Stimulated activated CD8-positive, alpha-beta memory T cell treated with anti-CD3 and anti-CD28 coated beads, Interleukin-15, amount 100 ng/mL, for 1 hour (primary cell): ENCODE measurements at regions not wholly inside any gene's neighbourhood (a gene's known extent, or its start where the extent isn't known, plus 50 kb on each side); places are given as distances from the start of the nearest gene placed in this dataset.

Experiments
- DNase-seq: peaks from one replicate; pipeline ENCODE4 v3.0.0-alpha.2; 2020; ENCODE audit warnings: low read depth

DNA sequence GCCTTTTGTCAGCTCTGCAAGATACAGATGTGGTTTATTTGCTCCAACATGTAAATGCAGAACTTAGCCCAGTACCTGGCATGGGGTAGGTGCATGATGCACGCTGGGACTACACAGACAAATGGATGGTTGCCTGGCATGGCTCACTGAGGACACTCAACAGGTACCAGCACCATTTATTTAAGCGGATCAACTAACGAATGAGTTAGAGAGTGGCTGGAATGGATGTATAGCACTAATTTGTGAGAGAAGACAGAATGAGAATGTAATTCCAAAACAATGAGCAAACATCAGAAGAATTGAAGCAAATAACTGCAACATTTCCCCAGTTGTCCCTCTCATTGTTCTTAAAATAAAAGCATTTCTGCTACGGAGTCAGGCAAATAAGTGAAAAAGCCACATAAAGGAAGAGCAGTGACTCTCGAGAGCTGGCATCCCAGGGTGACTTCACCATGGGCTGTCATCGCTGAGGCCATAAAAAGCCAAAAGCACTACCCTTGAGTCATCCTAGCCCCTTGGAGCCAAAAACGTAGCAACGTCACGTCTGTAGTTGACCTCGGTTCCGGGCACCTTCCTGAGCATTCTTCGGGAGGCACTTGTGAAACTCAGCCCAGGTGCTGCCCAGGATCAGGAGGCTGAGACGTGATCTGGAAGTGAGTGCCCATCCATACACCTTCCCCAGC lies 290.3 kb downstream of the NSG2 start:
- no peak for DNase-seq

DNA sequence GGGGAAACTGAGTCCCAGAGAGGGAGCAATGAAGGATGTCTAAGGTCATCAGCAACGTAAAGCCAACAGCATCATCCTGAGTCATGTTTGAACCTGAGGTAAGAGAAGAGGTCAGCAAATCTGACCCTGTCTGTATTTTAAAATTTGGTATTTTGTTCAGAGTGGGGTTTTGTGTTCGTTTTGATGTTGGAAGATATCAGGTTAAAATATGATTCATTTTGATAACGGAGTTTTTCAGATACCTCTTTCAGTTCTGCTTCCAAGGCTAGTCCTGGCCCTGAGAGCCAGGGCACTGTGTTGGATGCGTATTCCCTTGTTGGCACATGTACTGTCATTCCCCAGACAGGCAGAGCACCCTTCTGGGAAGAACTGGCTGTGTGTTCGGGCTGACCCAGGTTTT lies 291.0 kb downstream of the NSG2 start:
- no peak for DNase-seq

DNA sequence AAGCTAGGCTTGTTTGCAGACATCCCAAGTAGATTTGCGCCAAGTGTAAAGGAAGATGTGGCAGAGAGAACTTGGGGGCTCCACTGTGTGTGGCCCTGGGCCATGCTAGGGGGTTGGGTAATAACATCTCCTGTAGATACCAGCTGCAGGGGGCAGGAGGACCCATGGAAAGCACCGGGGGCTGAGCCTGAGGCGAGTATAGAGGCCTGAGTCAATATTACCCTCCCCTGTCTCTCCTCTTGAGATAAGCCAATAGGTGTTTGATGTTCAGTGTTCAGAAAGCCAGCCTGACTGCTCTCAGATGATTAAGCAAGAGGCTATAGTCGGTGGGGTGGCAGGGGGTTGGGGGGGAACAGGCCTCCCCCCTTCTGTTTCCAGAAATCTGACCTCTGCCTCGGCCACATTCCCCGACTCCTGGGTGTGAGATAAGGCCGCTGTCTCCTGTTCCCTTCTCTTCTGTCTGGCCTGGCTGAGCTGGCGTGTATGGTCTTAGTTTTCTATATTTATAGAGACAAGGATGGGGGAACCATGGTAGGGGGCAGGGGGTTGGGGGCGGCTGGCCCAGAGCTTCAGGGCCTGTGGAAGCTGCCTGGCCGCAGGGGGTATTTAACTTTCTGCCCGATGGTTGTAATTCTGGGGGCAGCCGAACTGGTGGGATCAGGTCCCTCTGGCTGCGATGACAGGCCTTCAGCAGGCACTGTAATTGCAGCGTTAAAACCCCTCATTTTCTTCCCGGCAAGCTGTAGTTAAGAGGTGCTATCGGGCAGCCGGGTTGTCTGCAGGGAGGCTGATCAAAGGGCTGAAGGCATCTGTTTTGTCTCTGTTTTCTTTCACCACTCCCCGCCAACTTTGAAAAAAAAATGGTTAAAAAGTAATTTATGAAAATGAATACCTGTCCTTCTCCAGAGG lies 292.0 kb downstream of the NSG2 start:
- DNase-seq, result no peak

DNA sequence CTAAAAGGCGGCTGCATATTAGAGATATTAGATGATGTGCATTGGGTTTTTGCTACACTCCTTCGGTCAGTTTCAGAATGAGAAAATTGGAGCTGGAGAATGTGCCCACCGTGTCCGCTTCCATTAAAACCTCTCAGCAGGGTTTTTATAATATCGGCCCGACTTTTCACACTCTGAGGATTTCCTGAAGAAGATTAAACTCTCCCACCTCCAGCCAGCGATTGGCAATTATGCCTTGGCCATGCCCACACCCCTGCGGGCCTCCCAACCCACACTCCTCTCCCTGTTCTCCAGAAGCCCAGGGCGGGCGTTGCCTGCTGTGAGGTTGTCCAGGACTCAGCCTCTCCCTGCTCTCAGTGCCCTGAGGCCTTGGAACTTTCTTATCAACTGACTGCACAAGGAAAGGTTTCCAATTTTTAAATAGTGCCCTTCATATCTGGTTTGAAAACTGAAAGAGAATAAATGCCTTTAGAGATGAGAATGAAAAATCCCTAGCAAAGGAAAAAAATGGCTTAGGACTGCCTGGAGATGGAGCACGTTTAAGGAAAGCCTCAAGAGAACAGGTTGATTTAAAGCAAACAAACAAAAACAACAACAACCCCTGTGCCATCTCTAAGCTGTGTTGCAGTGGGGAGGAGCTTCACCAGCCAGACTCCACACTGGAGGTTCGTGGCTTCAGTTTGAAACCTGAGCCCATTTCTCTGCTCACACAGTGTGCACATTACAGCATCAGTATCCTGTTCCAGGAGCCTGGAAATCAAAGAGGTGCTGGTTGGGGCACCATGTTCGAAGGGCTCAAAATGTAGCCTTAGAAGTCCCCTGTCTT lies 292.9 kb downstream of the NSG2 start:
- no peak for DNase-seq

DNA sequence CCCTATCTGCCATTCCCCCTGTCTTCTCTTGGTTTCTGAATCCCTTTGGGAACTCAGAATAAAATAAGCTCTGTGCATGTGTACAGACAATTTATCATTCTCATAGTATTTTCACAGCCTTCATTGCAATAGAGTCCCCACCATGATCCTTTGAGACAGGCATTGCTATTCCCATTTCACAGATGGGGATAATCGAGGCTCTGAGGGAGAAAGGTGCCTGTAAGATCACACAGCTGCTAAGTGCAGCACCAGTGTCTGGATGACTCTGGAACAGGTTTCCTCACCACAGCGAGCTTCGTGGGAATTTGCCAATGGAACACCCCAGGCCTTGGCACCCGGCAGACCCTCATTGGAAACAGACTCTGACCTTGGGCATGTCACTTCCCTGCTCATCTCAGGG lies 293.6 kb downstream of the NSG2 start:
- no peak for DNase-seq

DNA sequence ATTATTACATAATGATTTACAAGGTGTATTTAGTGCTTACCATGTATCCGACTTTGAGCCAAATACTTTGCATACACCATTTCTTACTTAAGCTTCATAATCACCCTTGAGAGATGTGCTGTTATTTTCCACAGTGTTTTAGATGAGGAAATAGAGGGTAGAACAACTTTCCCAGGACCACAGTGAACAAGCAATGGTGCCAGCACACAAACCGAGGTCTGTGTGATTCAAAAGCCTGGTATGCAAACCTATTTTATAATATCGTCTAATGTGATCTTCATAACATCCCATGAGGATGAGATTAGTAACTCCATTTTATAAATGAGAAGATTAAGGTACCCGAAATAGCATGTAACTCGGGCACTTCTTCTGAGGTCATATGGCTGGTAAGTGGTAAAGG lies 294.7 kb downstream of the NSG2 start:
- no peak for DNase-seq

DNA sequence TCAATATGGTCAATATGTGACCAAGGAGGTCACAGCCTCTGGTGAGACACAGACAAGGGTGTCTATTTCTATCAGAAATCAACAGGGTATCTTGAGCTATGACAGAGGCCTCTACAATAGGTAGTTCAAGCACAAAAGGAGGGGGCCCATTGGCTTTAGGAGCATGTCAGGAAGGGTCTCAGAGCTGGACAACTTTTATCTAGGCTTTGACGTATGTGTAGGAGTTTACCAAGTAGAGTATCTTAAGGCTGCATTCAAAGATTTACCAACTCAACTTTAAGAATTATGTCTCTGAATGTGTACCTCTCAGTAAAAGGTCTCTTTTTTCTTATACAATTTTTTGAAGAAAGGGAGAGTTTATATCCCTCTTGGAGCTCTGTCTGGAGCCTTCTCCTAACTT lies 297.2 kb downstream of the NSG2 start:
- DNase-seq, result no peak

DNA sequence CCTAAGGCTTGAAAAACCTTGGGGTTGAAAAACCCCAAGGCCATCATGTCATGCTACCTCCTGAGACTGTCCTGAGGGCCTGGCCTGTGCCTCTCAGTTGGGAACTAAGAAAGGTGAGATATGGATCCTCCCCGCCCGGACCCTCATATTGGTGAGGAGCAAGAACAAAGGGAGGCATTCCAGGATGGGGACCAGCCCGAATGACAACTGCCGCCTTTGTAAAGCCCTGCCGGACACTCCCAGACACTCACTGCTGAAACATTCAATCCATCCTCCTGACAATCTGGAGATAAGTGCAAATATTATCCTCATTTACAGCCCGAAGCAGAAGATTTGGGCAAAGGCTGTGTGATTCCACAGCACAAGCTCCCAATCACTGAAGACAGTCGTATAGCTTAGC lies 298.3 kb downstream of the NSG2 start:
- DNase-seq, result no peak

DNA sequence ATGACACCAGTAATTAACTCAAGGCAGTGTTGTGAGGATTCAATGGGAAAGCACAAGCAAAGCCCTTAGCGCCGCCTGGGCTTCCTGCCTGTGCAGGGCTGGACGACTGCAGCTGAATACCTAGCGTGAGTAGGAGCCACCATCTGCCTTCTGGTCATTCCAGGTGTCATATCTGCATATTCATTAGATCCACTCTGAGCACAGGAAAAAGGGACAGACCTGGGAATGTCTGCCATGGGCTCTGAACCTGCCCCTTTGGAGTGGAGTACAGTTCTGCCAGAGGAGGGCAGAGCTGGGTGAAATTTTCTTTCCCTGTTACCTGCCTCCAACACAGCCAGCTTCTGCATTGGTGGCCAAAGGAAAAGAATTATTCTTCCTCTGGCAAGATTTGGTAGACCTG lies 298.8 kb downstream of the NSG2 start:
- no peak for DNase-seq

DNA sequence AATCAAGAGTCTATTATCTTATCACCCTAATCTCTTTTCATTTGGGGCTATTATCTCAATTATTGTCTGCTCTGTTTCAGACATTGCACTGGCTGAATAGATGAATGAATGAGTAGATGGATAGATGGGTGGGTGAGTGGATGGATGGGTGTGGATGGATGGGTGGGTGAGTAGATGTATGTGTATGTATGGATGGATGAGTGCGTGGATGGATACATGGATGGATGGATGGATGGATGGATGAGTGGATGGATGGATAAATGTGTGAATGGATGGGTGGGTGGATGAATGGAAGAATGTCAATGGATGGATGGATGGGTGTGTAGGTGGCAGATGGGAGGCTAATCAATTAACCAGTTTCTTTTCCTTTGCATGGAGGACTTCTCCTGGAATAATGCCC lies 301.7 kb downstream of the NSG2 start:
- no peak for DNase-seq

DNA sequence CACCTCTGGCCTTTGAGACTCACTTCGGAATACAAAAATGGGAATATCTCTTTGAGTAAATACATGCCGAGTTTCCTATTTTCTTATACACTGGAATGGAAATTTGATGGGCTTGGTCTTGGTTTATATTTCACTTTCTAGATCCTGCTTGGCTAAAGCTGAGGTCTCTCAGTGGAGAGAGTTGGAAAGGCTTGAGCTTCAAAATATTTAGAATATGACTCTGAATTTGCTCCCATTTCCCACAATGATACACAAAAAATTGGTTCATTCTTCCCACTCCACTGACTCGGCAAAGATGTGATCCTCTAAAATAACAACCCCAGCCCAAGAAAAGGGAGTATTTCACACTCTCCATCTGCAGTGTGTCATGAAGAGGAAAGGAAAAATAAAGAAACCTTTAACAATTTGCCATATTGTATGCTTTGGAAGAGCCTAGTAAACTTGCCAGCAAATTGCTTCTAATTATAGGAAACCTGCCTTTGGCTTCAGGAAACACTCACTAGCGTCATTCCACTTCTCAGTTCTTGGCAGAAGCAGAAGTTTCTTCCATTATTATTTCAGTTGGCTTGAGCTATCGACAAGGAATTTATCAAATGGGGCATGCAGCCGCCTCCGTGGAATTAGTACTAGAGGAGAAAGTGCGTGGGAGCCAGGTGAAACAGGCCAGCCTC lies 302.9 kb downstream of the NSG2 start:
- no peak for DNase-seq

DNA sequence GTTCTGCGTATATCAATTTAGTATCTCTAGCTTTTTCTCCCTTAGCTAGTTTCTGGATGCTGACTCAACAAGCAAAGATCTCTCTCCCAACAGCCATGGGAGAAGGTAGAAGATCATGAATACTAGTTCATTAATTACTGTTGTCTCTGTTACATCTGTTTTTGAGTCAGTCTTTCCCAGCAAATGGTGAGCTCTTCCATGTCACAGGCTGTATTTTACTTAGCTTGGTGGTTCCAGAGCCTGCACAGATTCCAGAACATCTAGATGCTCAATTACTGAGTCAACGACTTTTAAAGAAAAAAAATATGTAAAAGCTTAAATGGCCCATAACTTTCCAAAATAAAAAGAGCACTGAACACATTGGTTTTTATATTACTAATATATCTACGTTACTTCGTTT lies 307.2 kb downstream of the NSG2 start:
- no peak for DNase-seq

DNA sequence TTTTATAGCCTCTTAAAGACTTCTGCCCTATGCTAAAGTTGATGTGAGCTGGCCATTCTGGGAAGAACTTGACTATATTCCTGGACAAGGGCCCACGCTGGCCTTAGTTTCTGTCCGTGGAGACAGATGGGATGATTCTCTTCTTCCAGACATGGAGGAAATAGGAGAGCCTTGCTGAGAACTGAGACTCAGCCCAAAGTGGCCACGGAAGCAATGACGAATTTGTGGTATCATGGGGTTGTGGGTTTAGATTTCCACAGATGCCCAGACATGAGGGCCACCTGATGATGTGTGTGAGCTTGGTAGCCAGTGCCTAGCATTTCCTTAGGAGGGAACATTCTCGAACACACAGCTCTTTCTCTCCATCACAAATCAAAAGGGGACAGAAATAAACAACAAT lies 309.1 kb downstream of the NSG2 start:
- no peak for DNase-seq

DNA sequence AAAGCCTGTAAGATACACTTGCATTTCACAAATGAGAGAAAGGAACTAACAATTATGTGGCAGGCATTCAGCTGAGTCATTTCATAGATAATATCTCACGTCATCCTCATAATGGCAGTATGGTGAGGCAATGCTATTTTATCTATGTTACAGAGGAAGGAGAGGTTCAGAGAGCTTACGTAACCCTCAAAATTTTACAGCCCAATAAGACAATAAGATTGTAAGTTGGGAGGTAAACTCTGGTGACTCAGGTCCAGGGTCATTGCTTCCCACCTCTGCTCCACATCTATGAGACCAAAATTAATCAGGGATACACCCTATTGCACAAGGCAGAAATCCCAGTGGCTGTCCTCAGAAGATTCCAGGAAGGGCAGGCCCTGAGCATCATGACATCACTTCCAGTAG lies 309.7 kb downstream of the NSG2 start:
- DNase-seq, result no peak

DNA sequence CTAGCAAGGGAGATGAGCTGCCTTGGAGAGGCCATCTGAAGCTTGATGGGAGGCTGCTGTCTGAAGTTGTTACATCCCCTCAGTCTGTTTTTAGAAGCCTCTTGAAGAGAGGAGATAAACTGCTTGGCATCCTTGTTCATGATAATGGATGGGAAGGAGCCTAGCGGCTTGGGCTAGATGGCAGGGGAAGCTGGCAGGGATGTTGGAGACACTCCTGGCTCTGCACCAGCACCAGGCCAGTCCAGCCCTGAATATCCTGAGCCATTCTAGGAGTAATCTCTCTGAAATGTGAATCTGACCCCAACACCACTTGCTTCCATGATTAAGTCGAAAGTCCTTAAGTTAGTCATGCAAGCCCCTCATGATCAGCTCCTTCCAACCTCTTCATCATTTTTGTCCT lies 310.5 kb downstream of the NSG2 start:
- DNase-seq, result no peak

DNA sequence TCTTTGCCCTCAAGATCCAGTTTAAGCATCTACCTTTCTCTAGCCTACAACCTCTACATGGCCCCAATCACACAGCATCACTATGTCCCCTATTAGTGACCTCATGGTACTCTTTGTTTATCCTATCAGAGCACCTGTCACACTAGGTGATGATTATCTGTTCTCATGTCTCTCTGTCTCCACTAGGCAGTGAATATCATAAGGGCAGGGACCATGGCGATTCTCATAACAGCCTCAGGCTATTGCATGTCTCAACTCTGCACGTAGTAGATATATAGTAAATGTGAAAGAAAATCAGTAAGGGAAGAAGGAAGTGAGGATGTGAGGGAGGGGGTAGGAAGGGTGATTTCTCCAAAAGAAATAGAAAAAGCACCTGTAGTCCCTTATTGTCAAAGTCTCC lies 311.0 kb downstream of the NSG2 start:
- DNase-seq, result no peak

DNA sequence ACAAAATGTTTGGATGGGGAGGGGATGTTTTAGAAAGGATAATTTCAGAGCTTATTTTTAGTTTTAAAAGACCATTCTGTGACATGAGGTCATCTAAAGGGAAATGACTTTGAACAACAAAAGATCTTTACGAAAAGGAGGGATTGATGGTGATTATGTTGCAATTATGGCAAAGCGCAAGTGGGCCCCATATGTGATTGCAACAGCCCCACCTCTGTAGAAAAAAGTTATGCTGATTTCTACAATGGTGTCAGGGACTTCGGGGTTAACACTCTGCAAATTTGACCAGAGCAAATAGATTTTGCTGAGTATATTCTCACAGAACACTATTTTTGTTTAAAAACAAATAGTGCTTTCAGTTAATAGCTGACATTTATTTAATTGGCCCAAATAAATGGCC lies 312.8 kb downstream of the NSG2 start:
- no peak for DNase-seq

DNA sequence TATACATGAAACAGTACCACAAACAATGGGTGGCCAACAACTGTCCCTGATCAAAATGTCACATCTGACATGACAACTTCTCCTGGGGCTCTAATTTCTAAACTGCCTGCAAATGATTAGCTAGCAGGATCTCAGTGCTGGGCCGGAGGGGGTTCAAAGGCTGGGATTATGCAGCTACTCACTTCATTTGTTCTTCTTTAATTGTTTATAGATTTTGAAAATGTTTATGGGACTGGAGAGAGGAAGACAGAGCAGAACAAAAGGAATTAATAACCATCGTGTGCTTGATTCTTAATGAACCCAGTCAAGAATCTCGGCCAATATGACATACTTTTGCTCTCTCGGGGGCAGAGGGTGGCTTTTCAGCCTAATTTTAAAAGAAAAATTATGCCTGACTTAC lies 313.6 kb downstream of the NSG2 start:
- no peak for DNase-seq

DNA sequence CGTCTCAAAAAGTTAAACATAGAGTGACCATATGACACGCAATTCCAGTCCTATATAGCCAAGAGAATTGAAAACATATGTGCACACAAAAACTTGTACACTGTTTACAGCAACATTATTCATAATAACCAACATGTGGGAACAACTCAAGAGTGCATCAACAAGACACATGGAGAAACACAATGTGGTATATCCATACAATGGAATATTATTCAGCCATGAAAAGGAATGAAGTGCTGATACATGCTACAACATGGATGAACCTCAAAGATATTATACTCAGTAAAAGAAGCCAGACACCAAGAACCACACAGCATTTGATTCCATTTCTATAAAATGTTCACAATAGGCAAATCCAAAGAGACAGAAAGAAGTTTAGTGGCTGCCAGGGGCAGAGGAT lies 317.0 kb downstream of the NSG2 start:
- DNase-seq, result no peak

DNA sequence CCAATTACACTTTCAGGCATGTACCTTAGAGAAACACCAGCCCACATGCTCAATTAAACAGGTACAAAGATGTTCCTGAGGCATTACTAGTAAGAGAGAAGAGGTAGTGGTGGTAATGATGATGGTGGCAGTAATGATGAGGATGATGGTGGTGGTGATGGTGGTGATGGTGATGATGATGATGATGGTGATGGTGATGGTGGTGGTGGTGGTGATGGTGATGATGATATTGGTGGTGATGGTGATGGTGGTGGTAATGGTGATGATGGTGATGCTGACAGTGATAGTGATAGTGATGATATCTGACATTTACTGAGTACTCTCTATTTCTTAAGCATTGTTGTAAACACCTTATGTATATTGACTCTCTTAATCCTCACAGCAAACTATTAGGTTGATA lies 318.4 kb downstream of the NSG2 start:
- no peak for DNase-seq

DNA sequence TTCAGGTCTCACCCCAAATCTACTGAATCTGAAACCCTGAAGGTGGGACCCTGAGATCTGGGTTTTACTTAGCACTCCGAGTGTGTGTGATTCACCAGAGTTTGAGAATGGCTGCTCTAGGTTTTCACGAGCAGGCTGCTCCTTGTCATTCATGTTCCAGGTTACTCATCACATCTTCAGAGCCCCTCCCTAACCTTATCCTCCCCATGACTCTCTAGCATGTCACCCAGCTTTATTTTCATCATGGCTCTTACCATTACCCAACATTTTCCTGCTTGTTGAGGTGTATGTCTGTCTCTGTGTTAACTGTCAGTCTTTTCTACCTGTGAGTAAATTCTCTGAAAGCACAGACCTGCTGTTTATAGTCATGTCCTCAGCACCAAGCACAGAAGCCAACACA lies 319.2 kb downstream of the NSG2 start:
- no peak for DNase-seq

DNA sequence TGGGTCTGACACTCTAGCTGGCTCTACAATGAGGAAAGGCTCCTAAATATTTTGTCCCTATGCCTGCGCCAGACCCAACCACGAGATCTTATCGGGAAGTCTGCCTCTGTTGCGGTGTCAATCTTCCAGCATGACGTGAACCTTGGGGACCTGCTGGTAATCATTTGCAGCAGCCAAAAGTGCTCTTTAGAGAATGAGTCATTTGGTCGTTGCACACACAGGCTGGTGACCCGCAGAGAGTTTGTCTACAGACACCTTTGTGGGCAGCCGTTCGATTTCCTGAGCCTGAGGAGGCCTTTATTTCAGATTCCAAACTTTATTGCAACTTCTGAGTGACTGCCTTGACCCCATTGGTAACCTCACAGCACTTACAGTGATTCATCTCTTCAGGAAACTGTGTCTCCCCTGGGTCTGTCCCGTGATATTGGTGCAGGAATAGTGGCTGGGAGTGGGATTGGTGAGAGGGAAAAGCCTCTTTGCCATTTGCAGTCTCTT lies 326.1 kb downstream of the NSG2 start:
- no peak for DNase-seq
